T-helper 1 cell treated with Interleukin-12 subunit alpha and Interleukin-12 subunit beta and Interleukin-4 antibody, amounts not matched to agents 30 ng/mL and 1 ng/mL, for 36 hours (primary cell): ENCODE measurements at regions not wholly inside any gene's neighbourhood (a gene's known extent, or its start where the extent isn't known, plus 50 kb on each side); places are given as distances from the start of the nearest gene placed in this dataset.

Experiments used
- intact Hi-C: fragments of 100-400 bp; cut with micrococcal nuclease; formaldehyde crosslinking; loops from one replicate; pipeline ENCODE4 v1.15.1; 2024

- intact Hi-C loops = loop anchor here (10.0 kb wide), 3 partner anchors 862 to 1408 kb away; no protein-coding TSS in a partner anchor
These were observed 253.7 kb upstream of the TGFBR2 start for GRCh38 chr3:30352410-30353318.

GRCh38 chr3:30353711-30354467 lies 252.5 kb upstream of the TGFBR2 start:
- intact Hi-C loops = loop anchor here (1.0 to 10.0 kb wide), 10 partner anchors 35 to 1760 kb away; partner anchors contain the start of genes GPD1L and TGFBR2

GRCh38 chr3:30354513-30354912 lies 251.9 kb upstream of the TGFBR2 start:
- intact Hi-C loops = loop anchor here (1.0 to 10.0 kb wide), 10 partner anchors 35 to 1760 kb away; partner anchors contain the start of genes GPD1L and TGFBR2

GRCh38 chr3:30354972-30355371 lies 251.4 kb upstream of the TGFBR2 start:
- intact Hi-C loops = loop anchor here (1.0 to 10.0 kb wide), 11 partner anchors 8 to 1759 kb away; partner anchors contain the start of genes GPD1L and TGFBR2

- intact Hi-C loops = loop anchor here (1.0 to 10.0 kb wide), 7 partner anchors 8 to 1751 kb away; partner anchors contain the start of gene GPD1L
These were observed 250.8 kb upstream of the TGFBR2 start for GRCh38 chr3:30355622-30356021.

- intact Hi-C loops = loop anchor here (10.0 kb wide), 3 partner anchors 858 to 1412 kb away; no protein-coding TSS in a partner anchor
These were observed 249.3 kb upstream of the TGFBR2 start for GRCh38 chr3:30356866-30357753.

GRCh38 chr3:30357897-30358296 lies 248.5 kb upstream of the TGFBR2 start:
- intact Hi-C loops = loop anchor here (10.0 kb wide), 3 partner anchors 857 to 1413 kb away; no protein-coding TSS in a partner anchor

- intact Hi-C loops = loop anchor here (10.0 kb wide), 3 partner anchors 856 to 1414 kb away; no protein-coding TSS in a partner anchor
These were observed 247.5 kb upstream of the TGFBR2 start for GRCh38 chr3:30358871-30359270.

- intact Hi-C loops = no loop called here
These were observed 237.4 kb upstream of the TGFBR2 start for GRCh38 chr3:30368978-30369377.

- intact Hi-C loops = no loop called here
These were observed 235.6 kb upstream of the TGFBR2 start for GRCh38 chr3:30370681-30371271.

GRCh38 chr3:30372837-30373236 lies 233.6 kb upstream of the TGFBR2 start:
- intact Hi-C loops = no loop called here

GRCh38 chr3:30384546-30385072 lies 221.8 kb upstream of the TGFBR2 start:
- intact Hi-C loops = no loop called here

- intact Hi-C loops = no loop called here
These were observed 213.3 kb upstream of the TGFBR2 start for GRCh38 chr3:30393079-30393478.

GRCh38 chr3:30397030-30397429 lies 209.4 kb upstream of the TGFBR2 start:
- intact Hi-C loops = no loop called here

GRCh38 chr3:30399394-30400181 lies 206.8 kb upstream of the TGFBR2 start:
- intact Hi-C loops = no loop called here

- intact Hi-C loops = no loop called here
These were observed 205.5 kb upstream of the TGFBR2 start for GRCh38 chr3:30400926-30401325.

- intact Hi-C loops = no loop called here
These were observed 204.4 kb upstream of the TGFBR2 start for GRCh38 chr3:30401971-30402370.

GRCh38 chr3:30407651-30408050 lies 198.8 kb upstream of the TGFBR2 start:
- intact Hi-C loops = no loop called here

GRCh38 chr3:30408105-30408557 lies 198.3 kb upstream of the TGFBR2 start:
- intact Hi-C loops = no loop called here
